Keratinocyte (primary cell): ENCODE measurements at regions not wholly inside any gene's neighbourhood (a gene's known extent, or its start where the extent isn't known, plus 50 kb on each side); places are given as distances from the start of the nearest gene placed in this dataset.

ENCODE experiments used
- DNase-seq: peaks from one replicate; pipeline ENCODE4 v3.0.0-alpha.2; 2011; ENCODE audit warnings: low read depth, missing footprints, low spot score
- FAIRE-seq: peaks from 2 replicates; lab custom pipeline; 2011; peaks lifted over from hg19 to GRCh38; lab: Jason Lieb, UNC
- H2AFZ ChIP-seq: 2 replicates; pipeline ENCODE4 v1.6.0; 2012; ENCODE audit warnings: low read length, control low read depth, inconsistent platforms; ENCODE audit not compliant: control insufficient read depth
- H3K27ac ChIP-seq: 2 replicates; pipeline ENCODE4 v1.5.1; 2011; ENCODE audit warnings: low read length; ENCODE audit not compliant: control insufficient read depth, insufficient read depth
- H3K27me3 ChIP-seq: 3 replicates; pipeline ENCODE4 v1.6.0; 2011; ENCODE audit warnings: low read length; ENCODE audit not compliant: control insufficient read depth, insufficient read depth; ENCODE audit errors: extremely low read depth
- H3K36me3 ChIP-seq, 2 experiments: 2 replicates in 1 of 2; 3 replicates in 1 of 2; pipeline ENCODE4 v1.5.1; 2011; ENCODE audit warnings: low read length in 2 of 2, mild to moderate bottlenecking in 1 of 2; ENCODE audit not compliant: control insufficient read depth in 2 of 2, insufficient read depth in 2 of 2; ENCODE audit errors: extremely low read depth in 1 of 2
- H3K4me1 ChIP-seq: 3 replicates; pipeline ENCODE4 v1.5.1; 2011; ENCODE audit warnings: low read length; ENCODE audit not compliant: control insufficient read depth, insufficient read depth; ENCODE audit errors: extremely low read depth
- H3K4me2 ChIP-seq: 3 replicates; pipeline ENCODE4 v1.6.0; 2011; ENCODE audit warnings: low read depth, low read length; ENCODE audit not compliant: control insufficient read depth, insufficient read depth; ENCODE audit errors: extremely low read depth
- H3K4me3 ChIP-seq, 3 experiments: fragments of 200-600 bp in 1 of 3; sonication (generic) in 1 of 3; 2 replicates in 2 of 3; 3 replicates in 1 of 3; pipeline ENCODE4 v1.5.1; 2011 to 2016; ENCODE audit warnings: low read length in 3 of 3, mild to moderate bottlenecking in 3 of 3, control low read depth in 2 of 3, inconsistent platforms in 1 of 3, low read depth in 1 of 3, mixed read lengths in 1 of 3, mixed run types in 1 of 3, moderate library complexity in 1 of 3; ENCODE audit not compliant: control insufficient read depth in 2 of 3, insufficient read depth in 2 of 3; ENCODE audit errors: extremely low read depth in 1 of 3
- H3K79me2 ChIP-seq: 2 replicates; pipeline ENCODE4 v1.6.0; 2012; ENCODE audit warnings: low read length; ENCODE audit not compliant: control insufficient read depth, insufficient read depth
- H3K9ac ChIP-seq: 3 replicates; pipeline ENCODE4 v1.6.0; 2011; ENCODE audit warnings: low read length; ENCODE audit not compliant: control insufficient read depth, insufficient read depth; ENCODE audit errors: extremely low read depth
- H3K9me1 ChIP-seq: 3 replicates; pipeline ENCODE4 v1.6.0; 2011; ENCODE audit warnings: low read length; ENCODE audit not compliant: control insufficient read depth, insufficient read depth; ENCODE audit errors: extremely low read depth
- H3K9me3 ChIP-seq: 2 replicates; pipeline ENCODE4 v1.5.1; 2012; ENCODE audit warnings: low read depth, low read length; ENCODE audit not compliant: control insufficient read depth
- H4K20me1 ChIP-seq: 3 replicates; pipeline ENCODE4 v1.6.0; 2011; ENCODE audit warnings: low read length; ENCODE audit not compliant: control insufficient read depth, insufficient read depth; ENCODE audit errors: extremely low read depth
- CTCF ChIP-seq, 3 experiments: IDR thresholded peaks in 1 of 3; conservative IDR thresholded peaks in 1 of 3; optimal IDR thresholded peaks in 1 of 3; 2 replicates in 2 of 3; 3 replicates in 1 of 3; pipeline versions ENCODE3 to v1.5.1; 2011; ENCODE audit warnings: low read length in 3 of 3, mild to moderate bottlenecking in 3 of 3, moderate library complexity in 2 of 3, control low read depth in 1 of 3, inconsistent platforms in 1 of 3; ENCODE audit not compliant: insufficient read depth in 2 of 3; ENCODE audit errors: extremely low read depth in 1 of 3
- EZH2 ChIP-seq: IDR thresholded peaks from one replicate; pipeline ENCODE4 v1.6.1; 2012; ENCODE audit warnings: inconsistent platforms, mild to moderate bottlenecking, low read length, moderate library complexity
- dilution Hi-C: fragments of 300-500 bp; cut with MboI; formaldehyde crosslinking; loops from one replicate; pipeline ENCODE4 v1.7.0; 2020; ENCODE audit warnings: low sequenced_read_pairs; ENCODE audit not compliant: extremely low pct_ligation_motif_present

GRCh38 chr18:72675394-72675793 is 131.3 kb upstream of the CBLN2 start:
- dilution Hi-C loops, result no loop called here
- Histone ChIP-seq H3K9me1 (no peaks in the 10 kb centered on the region), H3K9ac (no peak overlapping the region), H3K9me3 (no peaks in the 10 kb centered on the region), H3K4me1 (no peaks in the 10 kb centered on the region), H3K36me3 (no peaks in the 10 kb centered on the region), H3K4me3 (no peak overlapping the region), H4K20me1 (no peaks in the 10 kb centered on the region), H3K79me2 (no peaks in the 10 kb centered on the region), H2AFZ (no peak overlapping the region), H3K4me2 (no peak overlapping the region), H3K27ac (no peak overlapping the region), H3K27me3 (no peaks in the 10 kb centered on the region)
- FAIRE-seq (no peak), DNase-seq (no peak)
- no peak for TF ChIP-seq EZH2
- no peak for TF ChIP-seq CTCF (optimal IDR thresholded peaks at IDR 0.05 in 1 of 3, IDR thresholded peaks at IDR 0.05 in 1 of 3, conservative IDR thresholded peaks at IDR 0.05 in 1 of 3; ENCODE audit: extremely low read depth in 1 of 3, insufficient read depth in 2 of 3, low read length in 3 of 3)

DNA sequence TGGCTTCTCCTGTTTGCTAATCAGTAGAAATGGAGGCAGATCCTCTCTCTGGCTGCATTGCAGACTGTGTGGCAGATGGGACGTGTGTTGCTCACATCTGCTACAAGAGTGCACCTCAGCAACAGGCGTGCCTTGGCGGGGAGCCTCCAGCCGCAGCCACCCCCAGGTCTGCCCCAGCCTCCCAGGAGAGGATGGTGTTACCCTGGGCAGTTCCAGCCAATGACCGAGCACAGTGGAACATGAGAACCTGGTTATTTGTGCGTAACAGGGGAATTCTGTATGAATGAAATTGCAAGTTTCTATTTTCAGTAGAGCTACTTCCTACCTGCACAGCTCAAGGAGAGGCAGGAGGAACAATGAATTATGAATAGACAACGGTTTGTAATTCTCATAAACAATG is 130.6 kb upstream of the CBLN2 start:
- TF ChIP-seq EZH2, result no peak
- no peak for TF ChIP-seq CTCF (optimal IDR thresholded peaks at IDR 0.05 in 1 of 3, IDR thresholded peaks at IDR 0.05 in 1 of 3, conservative IDR thresholded peaks at IDR 0.05 in 1 of 3; ENCODE audit: extremely low read depth in 1 of 3, insufficient read depth in 2 of 3, low read length in 3 of 3)

More for the DNA sequence above, 130.6 kb upstream of the CBLN2 start:
- no peak for FAIRE-seq
- DNase-seq, result no peak
- Histone ChIP-seq H2AFZ (no peak overlapping the region), H4K20me1 (no peaks in the 10 kb centered on the region), H3K9me1 (no peaks in the 10 kb centered on the region), H3K27me3 (no peaks in the 10 kb centered on the region), H3K9me3 (no peaks in the 10 kb centered on the region), H3K36me3 (no peaks in the 10 kb centered on the region), H3K79me2 (no peaks in the 10 kb centered on the region), H3K9ac (no peak overlapping the region), H3K4me1 (no peaks in the 10 kb centered on the region), H3K4me3 (no peak overlapping the region), H3K27ac (no peak overlapping the region), H3K4me2 (no peak overlapping the region)
- dilution Hi-C loops, result no loop called here
